CD14-positive monocyte (primary cell): ENCODE measurements at regions not wholly inside any gene's neighbourhood (a gene's known extent, or its start where the extent isn't known, plus 50 kb on each side); places are given as distances from the start of the nearest gene placed in this dataset.
"Not testable (repeated sequence)": the region's sequence is repeated elsewhere in the genome, so short reads cannot be mapped to it uniquely, and the experiment has no call there.

Source experiments
- DNase-seq, 3 donors: peaks; one replicate each; pipeline ENCODE4 v3.0.0-alpha.2; 2011 to 2022
- H2AFZ ChIP-seq: 2 replicates; pipeline ENCODE4 v1.6.0; 2012; ENCODE audit warnings: mild to moderate bottlenecking, low read depth, low read length, inconsistent platforms; ENCODE audit not compliant: insufficient read depth, poor library complexity, severe bottlenecking
- H3K27ac ChIP-seq, 2 donors: 1 replicate in 1 of 2; 2 replicates in 1 of 2; pipeline ENCODE4 v1.5.1; 2012 to 2013; ENCODE audit warnings: low read length in 2 of 2, control low read depth in 1 of 2, inconsistent platforms in 1 of 2, low read depth in 1 of 2, mild to moderate bottlenecking in 1 of 2
- H3K27me3 ChIP-seq, 2 donors: one replicate each; pipeline versions ENCODE4 v1.6.0 to v1.6.1; 2011 to 2013; ENCODE audit warnings: low read length in 2 of 2; ENCODE audit not compliant: control insufficient read depth in 2 of 2, insufficient read depth in 2 of 2
- H3K36me3 ChIP-seq, 2 donors: replicated peaks in 1 of 2; 1 replicate in 1 of 2; 2 replicates in 1 of 2; pipeline versions ENCODE4 v1.5.1 to v1.6.1; 2012 to 2013; ENCODE audit warnings: low read length in 2 of 2, control low read depth in 1 of 2, inconsistent platforms in 1 of 2, mild to moderate bottlenecking in 1 of 2; ENCODE audit not compliant: insufficient read depth in 2 of 2, control insufficient read depth in 1 of 2
- H3K4me1 ChIP-seq, 2 donors: 1 replicate in 1 of 2; 2 replicates in 1 of 2; pipeline versions ENCODE4 v1.5.1 to v1.6.1; 2012 to 2013; ENCODE audit warnings: low read length in 2 of 2, control low read depth in 1 of 2, inconsistent platforms in 1 of 2, mild to moderate bottlenecking in 1 of 2, moderate library complexity in 1 of 2; ENCODE audit not compliant: insufficient read depth in 2 of 2, control insufficient read depth in 1 of 2
- H3K4me2 ChIP-seq: replicated peaks from 2 replicates; pipeline ENCODE3; 2012; ENCODE audit warnings: low read length, moderate library complexity, mild to moderate bottlenecking; ENCODE audit not compliant: poor library complexity, severe bottlenecking; ENCODE audit errors: extremely low read depth
- H3K4me3 ChIP-seq, 3 experiments: fragments of 200-600 bp in 1 of 3; sonication (generic) in 1 of 3; replicated peaks in 1 of 3; 1 replicate in 2 of 3; 2 replicates in 1 of 3; pipeline ENCODE4 v1.5.1; 2011 to 2013; ENCODE audit warnings: low read length in 3 of 3, mild to moderate bottlenecking in 3 of 3, control low read depth in 2 of 3, low read depth in 2 of 3, inconsistent platforms in 1 of 3, moderate library complexity in 1 of 3
- H3K79me2 ChIP-seq: 2 replicates; pipeline ENCODE4 v1.6.0; 2012; ENCODE audit warnings: mild to moderate bottlenecking, control low read depth, inconsistent platforms, low read length, moderate library complexity; ENCODE audit not compliant: insufficient read depth
- H3K9ac ChIP-seq: 2 replicates; pipeline ENCODE4 v1.6.0; 2017; ENCODE audit warnings: low read length, mild to moderate bottlenecking; ENCODE audit not compliant: insufficient read depth, poor library complexity, severe bottlenecking
- H3K9me3 ChIP-seq, 2 donors: replicated peaks in 1 of 2; 1 replicate in 1 of 2; 2 replicates in 1 of 2; pipeline versions ENCODE4 v1.5.1 to v1.6.1; 2012 to 2013; ENCODE audit warnings: low read length in 2 of 2, control low read depth in 1 of 2; ENCODE audit not compliant: control insufficient read depth in 1 of 2, insufficient read depth in 1 of 2
- H4K20me1 ChIP-seq: 2 replicates; pipeline ENCODE4 v1.6.0; 2012; ENCODE audit warnings: mild to moderate bottlenecking, low read length, control low read depth, moderate library complexity; ENCODE audit not compliant: insufficient read depth
- H3K27ac Mint-ChIP-seq, 7 donors: one replicate each; pipeline ENCODE4 v1.8.0; 2020; ENCODE audit warnings: mild to moderate bottlenecking in 7 of 7, mixed read lengths in 7 of 7, moderate library complexity in 6 of 7, inconsistent platforms in 2 of 7
- H3K27me3 Mint-ChIP-seq, 3 donors: one replicate each; pipeline ENCODE4 v1.8.0; 2021 to 2022; ENCODE audit warnings: low read depth in 3 of 3, mild to moderate bottlenecking in 3 of 3, mixed read lengths in 3 of 3, moderate library complexity in 3 of 3, inconsistent platforms in 1 of 3
- H3K36me3 Mint-ChIP-seq, 2 donors: one replicate each; pipeline ENCODE4 v1.8.0; 2020; ENCODE audit warnings: mixed read lengths in 2 of 2, inconsistent platforms in 1 of 2, mild to moderate bottlenecking in 1 of 2
- H3K4me1 Mint-ChIP-seq: one replicate; pipeline ENCODE4 v1.8.0; 2020; ENCODE audit warnings: mild to moderate bottlenecking, mixed read lengths
- H3K4me3 Mint-ChIP-seq, 2 donors: one replicate each; pipeline ENCODE4 v1.8.0; 2020; ENCODE audit warnings: mild to moderate bottlenecking in 2 of 2, mixed read lengths in 2 of 2, moderate library complexity in 1 of 2
- H3K9me3 Mint-ChIP-seq, 7 donors: one replicate each; pipeline ENCODE4 v1.8.0; 2020 to 2022; ENCODE audit warnings: mixed read lengths in 7 of 7, mild to moderate bottlenecking in 6 of 7, moderate library complexity in 6 of 7, inconsistent platforms in 2 of 7
- CTCF ChIP-seq: fragments of 200-600 bp; IDR thresholded peaks from one replicate; pipeline ENCODE4 v1.8.0; 2022; ENCODE audit warnings: antibody characterized with exemption, mild to moderate bottlenecking
- WGBS: methylation state at CpG from one replicate; pipeline ENCODE4 v1.1.5; 2013; ENCODE audit warnings: missing lambda C conversion rate; ENCODE audit not compliant: insufficient coverage; 5-methylcytosine and 5-hydroxymethylcytosine counted together
- intact Hi-C, 2 donors: fragments of 100-400 bp; cut with micrococcal nuclease; formaldehyde crosslinking; loops; one replicate each; pipeline versions ENCODE4 v1.15.0 to v1.15.1; 2023

GRCh38 chr6:156674197-156674596 lies 103.0 kb upstream of the ARID1B start:
- Histone ChIP-seq H3K27me3 (no peaks in the 10 kb centered on the region), H3K79me2 (no peaks in the 10 kb centered on the region), H3K4me1 (no peaks in the 10 kb centered on the region), H3K9me3 (no peaks in the 10 kb centered on the region), H4K20me1 (no peaks in the 10 kb centered on the region), H3K36me3 (no peaks in the 10 kb centered on the region), H3K9ac (no peak overlapping the region), H2AFZ (no peak overlapping the region), H3K4me2 (no peak overlapping the region), H3K4me3 (no peak overlapping the region), H3K27ac (no peak overlapping the region)
- DNase-seq: no peak
- Mint-ChIP-seq H3K9me3 (peaks cover 14 to 33% (median 20%) of the 10 kb centered on the region in 7 donors), H3K36me3 (no peaks in the 10 kb centered on the region), H3K27me3 (peaks cover 0 to 3% (median 0%) of the 10 kb centered on the region in 3 donors), H3K4me3 (no peak overlapping the region), H3K27ac (no peak overlapping the region), H3K4me1 (no peaks in the 10 kb centered on the region)
- no peak for TF ChIP-seq CTCF
- intact Hi-C loops: no loop called here
- no CpG with 5 or more reads among the region's 2 CpGs for WGBS

- H2AFZ ChIP-seq, H3K36me3 Mint-ChIP-seq, H3K4me2 ChIP-seq, H3K27ac ChIP-seq, H3K79me2 ChIP-seq, H3K9me3 ChIP-seq, H3K4me3 ChIP-seq, H4K20me1 ChIP-seq, H3K36me3 ChIP-seq, H3K4me1 Mint-ChIP-seq, H3K27me3 Mint-ChIP-seq, H3K4me3 Mint-ChIP-seq, DNase-seq, H3K27me3 ChIP-seq, intact Hi-C loops, H3K4me1 ChIP-seq, H3K9ac ChIP-seq, H3K27ac Mint-ChIP-seq: not testable (repeated sequence)
- no CpG with 5 or more reads among the region's 26 CpGs for WGBS
- H3K9me3 Mint-ChIP-seq: peaks cover 12 to 32% (median 18%) of the 10 kb centered on the region in 7 donors
These were observed 107.1 kb upstream of the ARID1B start for GRCh38 chr6:156670097-156670496.
